Stimulated activated CD4-positive, alpha-beta T cell treated with anti-CD3 and anti-CD28 coated beads, Interleukin-4, amount 100 ng/mL, for 24 hours (primary cell): ENCODE measurements at regions not wholly inside any gene's neighbourhood (a gene's known extent, or its start where the extent isn't known, plus 50 kb on each side); places are given as distances from the start of the nearest gene placed in this dataset.
"Not testable (repeated sequence)": the region's sequence is repeated elsewhere in the genome, so short reads cannot be mapped to it uniquely, and the experiment has no call there.

ENCODE experiments used
- DNase-seq: peaks from one replicate; pipeline ENCODE4 v3.0.0-alpha.2; 2020

- DNase-seq = no peak
Observed at GRCh38 chr20:63145156-63145555, 70.8 kb downstream of the YTHDF1 start.

GRCh38 chr20:63142933-63143332 is 73.0 kb downstream of the YTHDF1 start:
- DNase-seq = no peak

- DNase-seq = no peak
Observed at GRCh38 chr20:63141531-63141930, 74.4 kb downstream of the YTHDF1 start.

GRCh38 chr20:63140514-63141433 is 75.2 kb downstream of the YTHDF1 start:
- DNase-seq = no peak

- DNase-seq = no peak
Observed at GRCh38 chr20:63139837-63140236, 76.1 kb downstream of the YTHDF1 start.

- no peak for DNase-seq
Observed at GRCh38 chr20:63139356-63139755, 76.6 kb downstream of the YTHDF1 start.

- no peak for DNase-seq
Observed at GRCh38 chr20:63138855-63139341, 77.0 kb downstream of the YTHDF1 start.

- no peak for DNase-seq
Observed at GRCh38 chr20:63137851-63138415, 78.0 kb downstream of the YTHDF1 start.

GRCh38 chr20:63136296-63136695 is 79.6 kb downstream of the YTHDF1 start:
- DNase-seq = no peak

- DNase-seq = no peak
Observed at GRCh38 chr20:63135411-63135810, 80.5 kb downstream of the YTHDF1 start.

- not testable (repeated sequence) for DNase-seq
Observed at GRCh38 chr20:63134711-63135361, 81.1 kb downstream of the YTHDF1 start.

GRCh38 chr20:63134201-63134612 is 81.7 kb downstream of the YTHDF1 start:
- no peak for DNase-seq

- DNase-seq = no peak
Observed at GRCh38 chr20:63133481-63134091, 82.3 kb downstream of the YTHDF1 start.

- no peak for DNase-seq
Observed at GRCh38 chr20:63132715-63133471, 83.0 kb downstream of the YTHDF1 start.

GRCh38 chr20:63132131-63132714 is 83.7 kb downstream of the YTHDF1 start:
- DNase-seq = no peak

- no peak for DNase-seq
Observed at GRCh38 chr20:63130658-63131577, 85.0 kb downstream of the YTHDF1 start.

- no peak for DNase-seq
Observed at GRCh38 chr20:63129991-63130657, 85.8 kb downstream of the YTHDF1 start.

- no peak for DNase-seq
Observed at GRCh38 chr20:63129376-63129965, 86.5 kb downstream of the YTHDF1 start.

- DNase-seq = no peak
Observed at GRCh38 chr20:63128956-63129355, 87.0 kb downstream of the YTHDF1 start.

GRCh38 chr20:63128367-63128766 is 87.6 kb downstream of the YTHDF1 start:
- DNase-seq = no peak
